CD4-positive, alpha-beta T cell treated with Interleukin-12 subunit alpha and Interleukin-12 subunit beta, for 1 hour (primary cell): ENCODE measurements at regions not wholly inside any gene's neighbourhood (a gene's known extent, or its start where the extent isn't known, plus 50 kb on each side); places are given as distances from the start of the nearest gene placed in this dataset.
"Not testable (repeated sequence)": the region's sequence is repeated elsewhere in the genome, so short reads cannot be mapped to it uniquely, and the experiment has no call there.

Source experiments
- DNase-seq: peaks from one replicate; pipeline ENCODE4 v3.0.0-alpha.2; 2020

- no peak for DNase-seq
Measured at GRCh38 chrX:84611843-84612636, 109.8 kb upstream of the HDX start.

DNA sequence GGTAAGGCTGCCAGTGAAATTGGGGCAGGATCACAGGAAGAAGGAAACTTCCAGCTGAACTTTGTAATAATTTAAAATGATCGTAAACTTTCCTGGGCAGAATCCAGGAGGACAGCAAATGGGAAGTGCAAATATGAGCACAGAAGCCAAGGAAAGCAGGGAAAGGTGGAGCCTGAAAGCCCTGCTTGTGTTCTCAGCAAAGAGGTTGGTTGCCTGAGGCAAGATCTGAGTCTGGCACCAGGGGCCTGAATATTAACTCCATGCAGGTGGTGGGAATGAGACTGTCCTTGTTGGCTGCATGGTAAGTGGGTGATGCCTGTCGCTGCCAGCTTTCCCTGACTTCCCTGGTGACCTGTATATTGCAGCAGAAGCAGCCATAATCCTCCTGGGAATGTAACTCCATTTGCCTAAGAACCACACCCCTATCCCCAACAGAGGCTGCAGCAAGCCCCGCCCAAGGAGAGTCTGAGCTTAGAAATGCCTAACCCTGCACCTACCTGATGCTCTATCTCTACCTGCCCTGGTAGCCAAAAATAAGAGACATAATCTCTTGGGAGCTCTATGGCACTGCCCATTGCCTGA lies 132.0 kb upstream of the HDX start:
- DNase-seq = no peak

- DNase-seq = no peak
Measured at GRCh38 chrX:84666086-84666485, 163.8 kb upstream of the HDX start.

- DNase-seq = no peak
Measured at GRCh38 chrX:84690228-84690627, 188.0 kb upstream of the HDX start.

GRCh38 chrX:84709987-84710386 lies 207.7 kb upstream of the HDX start:
- DNase-seq = no peak

DNA sequence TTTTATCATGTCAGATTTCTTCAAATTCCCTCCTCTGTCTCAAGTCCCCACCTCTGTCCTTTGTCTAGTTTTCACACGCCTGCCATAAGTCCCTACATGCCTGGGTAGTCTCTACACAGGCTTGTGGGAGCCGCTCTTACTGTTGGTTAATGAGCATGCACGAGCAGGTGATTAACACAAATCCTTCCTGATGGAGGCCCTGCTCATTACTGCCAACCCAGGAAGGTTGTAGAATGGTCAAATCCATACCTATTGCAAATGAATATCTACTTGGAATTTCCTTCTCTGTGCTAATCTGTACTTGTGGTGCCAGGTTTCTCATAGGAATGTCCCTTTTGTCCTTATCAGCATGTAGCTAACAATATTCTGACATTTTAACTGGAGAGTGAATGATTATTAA lies 208.4 kb upstream of the HDX start:
- DNase-seq = no peak

- DNase-seq = no peak
Measured at GRCh38 chrX:84712621-84713020, 210.4 kb upstream of the HDX start.

- no peak for DNase-seq
Measured at GRCh38 chrX:84715315-84715714, 213.1 kb upstream of the HDX start.

GRCh38 chrX:84717343-84717742 lies 215.1 kb upstream of the HDX start:
- no peak for DNase-seq

DNA sequence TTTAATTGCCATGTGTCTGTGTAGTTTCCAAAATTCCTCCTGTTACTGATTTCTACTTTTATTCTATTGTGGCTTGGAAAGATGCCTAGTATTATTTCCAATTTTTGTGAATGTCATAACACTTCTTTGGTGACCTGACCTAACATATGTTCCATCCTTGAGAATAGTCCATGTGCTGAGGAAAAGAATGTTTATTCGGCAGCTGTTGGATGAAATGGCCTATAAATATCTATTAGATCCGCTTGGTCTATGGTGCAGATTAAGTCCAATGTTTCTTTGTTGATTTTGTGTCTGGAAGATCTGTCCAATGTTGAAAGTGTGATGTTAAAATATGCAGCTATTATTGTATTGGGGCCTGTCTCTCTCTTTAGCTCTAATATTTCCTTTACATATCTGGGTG lies 219.2 kb upstream of the HDX start:
- no peak for DNase-seq

DNA sequence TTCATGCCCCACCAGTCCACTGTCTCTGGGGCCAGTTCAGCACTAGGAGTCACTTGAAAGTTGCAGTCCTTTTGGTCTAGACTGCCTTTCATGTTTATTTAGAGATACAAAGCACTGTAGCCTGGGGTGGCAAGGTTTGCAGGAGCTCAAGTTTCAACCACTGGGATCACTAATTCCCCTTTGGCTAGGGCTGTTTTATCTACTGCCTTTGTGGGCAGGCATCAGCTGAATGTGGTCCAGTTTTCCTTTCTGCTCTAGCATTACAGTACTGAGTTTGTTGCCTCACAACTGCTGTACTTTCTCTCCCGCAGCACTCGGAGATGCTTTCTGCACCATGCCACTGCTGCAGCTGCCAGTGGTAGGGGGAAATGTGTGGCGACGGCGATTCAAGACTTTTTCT lies 222.3 kb upstream of the HDX start:
- no peak for DNase-seq

DNA sequence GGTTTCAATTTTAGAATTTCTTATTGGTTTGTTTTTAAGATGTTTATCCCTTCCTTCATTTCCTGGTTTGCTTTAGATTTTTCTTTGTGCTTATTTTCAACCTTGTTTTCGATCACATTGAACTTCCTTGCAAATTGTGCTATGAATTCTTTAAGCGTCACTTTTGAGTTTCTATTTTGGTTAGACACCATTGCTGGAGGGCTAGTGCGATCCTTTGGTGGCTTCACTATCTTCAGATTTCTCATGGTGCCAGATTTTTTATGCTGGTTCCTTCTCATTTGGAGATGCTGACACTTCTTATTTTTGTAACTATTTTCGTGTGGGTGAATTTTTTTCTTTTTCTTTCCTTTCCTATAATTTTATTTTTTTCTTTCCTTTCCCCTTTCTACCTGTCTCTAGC lies 227.2 kb upstream of the HDX start:
- no peak for DNase-seq

GRCh38 chrX:84729809-84730208 lies 227.6 kb upstream of the HDX start:
- peak; percentile 7 for DNase-seq

DNA sequence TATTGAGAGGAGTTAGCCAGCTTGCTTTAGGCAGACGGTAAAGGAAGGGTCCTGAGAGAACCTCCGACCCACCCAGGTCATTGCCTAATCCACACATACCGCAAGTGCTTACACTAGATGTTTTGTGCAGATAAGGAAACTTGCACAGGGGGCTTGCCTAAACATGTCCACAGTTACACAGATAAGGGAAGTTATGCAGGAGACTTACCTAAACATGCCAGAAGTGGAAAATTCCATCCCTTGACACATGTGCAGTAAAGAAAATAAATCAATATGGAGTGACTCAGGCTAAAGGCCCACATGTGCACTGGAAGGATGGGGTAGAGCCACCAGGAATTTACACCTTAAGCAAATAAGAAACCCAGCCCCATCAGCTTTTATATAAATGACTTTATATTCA lies 232.8 kb upstream of the HDX start:
- no peak for DNase-seq

DNA sequence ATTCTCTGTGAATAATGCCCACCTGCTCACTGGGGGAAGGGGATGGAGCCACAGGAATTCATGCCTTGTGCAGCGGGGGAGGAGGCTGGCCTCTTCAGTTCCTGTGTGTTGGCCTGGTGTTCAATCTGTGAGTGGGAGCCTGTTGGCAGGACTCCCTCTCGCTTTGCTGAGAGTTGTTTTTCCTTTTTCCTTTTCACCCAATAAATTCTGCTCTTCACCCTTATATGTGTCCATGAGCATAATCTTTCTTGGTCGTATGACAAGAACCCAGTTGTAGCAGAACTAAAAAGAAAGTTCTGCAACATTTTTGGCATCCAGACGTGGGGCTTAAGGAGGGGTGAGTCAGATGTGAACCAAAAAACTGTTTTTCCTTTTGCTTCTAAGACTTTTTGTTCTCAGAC lies 235.2 kb upstream of the HDX start:
- no peak for DNase-seq

- no peak for DNase-seq
Measured at GRCh38 chrX:84747516-84747915, 245.3 kb upstream of the HDX start.

GRCh38 chrX:84748965-84749656 lies 246.9 kb upstream of the HDX start:
- no peak for DNase-seq

DNA sequence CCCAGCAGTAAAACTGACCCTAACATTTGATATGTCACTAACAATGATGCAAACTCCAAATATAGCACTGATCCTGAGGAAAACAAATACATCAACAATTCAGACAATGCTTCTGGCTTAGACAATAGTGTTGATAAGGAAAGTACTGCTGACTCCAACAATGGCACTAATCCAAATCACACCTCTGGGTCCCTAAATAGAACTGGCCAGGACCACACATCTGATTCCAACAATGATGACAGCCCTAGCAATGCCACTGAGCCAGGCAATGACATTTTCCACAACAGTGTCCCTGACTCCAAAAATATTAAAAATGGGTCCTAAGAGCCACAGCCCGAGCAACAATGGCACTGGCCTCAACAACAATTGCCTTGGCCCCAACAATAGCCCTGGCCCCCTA lies 243.1 kb upstream of the APOOL start:
- DNase-seq = no peak

DNA sequence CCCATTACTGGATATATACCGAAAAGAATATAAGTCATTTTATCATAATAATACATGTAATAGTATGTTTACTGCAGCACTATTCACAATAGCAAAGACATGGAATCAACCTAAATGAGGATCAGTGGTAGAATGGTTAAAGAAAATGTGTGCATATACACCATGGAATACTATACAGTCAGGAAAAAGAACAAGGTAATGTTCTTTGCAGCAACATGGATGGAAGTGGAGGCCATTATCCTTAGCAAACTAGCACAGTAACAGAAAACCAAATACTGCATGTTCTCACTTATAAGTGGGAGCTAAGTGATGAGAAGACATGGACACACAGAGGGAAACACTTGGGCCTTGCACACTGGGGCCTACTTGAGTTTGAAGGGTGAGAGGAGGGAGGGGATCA lies 207.4 kb upstream of the APOOL start:
- no peak for DNase-seq

DNA sequence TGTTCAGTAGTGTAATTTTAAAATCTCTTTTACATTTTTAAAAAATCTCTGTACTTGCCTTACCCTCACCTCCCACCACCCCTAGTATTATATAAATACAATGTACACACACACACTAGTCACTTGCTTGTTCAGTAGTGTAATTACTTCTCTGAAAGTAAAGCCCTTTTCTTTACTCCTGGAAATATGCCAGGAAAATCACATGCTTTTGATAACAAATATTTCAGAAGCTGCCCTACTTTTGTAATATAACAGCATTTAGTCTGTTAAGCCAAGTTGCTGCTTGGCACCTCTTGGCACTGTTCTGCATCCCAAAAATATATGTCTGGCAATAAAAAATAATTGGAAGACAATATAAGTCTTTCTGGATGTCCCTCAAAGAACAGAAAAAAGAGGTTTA lies 172.8 kb upstream of the APOOL start:
- DNase-seq = no peak

DNA sequence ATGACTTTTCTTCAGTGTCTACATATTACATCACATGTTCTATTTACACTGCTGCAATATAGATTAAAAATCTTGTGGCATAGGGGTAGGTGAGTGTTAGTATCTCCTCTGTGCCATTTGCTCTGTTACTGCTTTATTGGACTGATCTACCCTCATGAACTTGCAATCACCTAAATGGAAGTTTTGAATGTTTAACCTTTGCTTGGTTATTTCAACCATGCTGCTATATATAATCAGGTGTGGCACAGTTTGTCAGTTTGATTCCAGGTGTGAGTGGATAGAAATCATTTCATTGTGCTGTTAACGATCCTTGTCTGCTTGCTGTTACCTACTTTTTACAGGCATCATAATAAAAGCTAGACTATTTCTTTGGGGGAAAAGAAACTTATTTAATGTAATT lies 157.1 kb upstream of the APOOL start:
- not testable (repeated sequence) for DNase-seq

DNA sequence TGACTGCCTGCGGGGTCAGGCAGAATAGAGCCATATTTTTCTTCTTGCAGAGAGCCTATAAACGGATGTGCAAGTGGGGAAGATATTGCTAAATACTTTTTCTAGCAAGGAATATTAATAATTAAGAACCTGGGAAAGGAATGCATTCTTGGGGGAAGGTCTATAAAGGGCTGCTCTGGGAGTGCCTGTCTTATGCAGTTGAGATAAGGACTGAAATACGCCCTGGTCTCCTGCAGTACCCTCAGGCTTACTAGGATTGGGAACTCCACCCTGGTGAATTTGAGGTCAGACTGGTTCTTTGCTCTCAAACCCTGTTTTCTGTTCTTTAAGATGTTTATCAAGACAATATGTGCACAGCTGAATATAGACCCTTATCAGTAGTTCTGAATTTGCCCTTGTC lies 152.5 kb upstream of the APOOL start:
- not testable (repeated sequence) for DNase-seq

GRCh38 chrX:84856791-84857190 lies 146.9 kb upstream of the APOOL start:
- DNase-seq = not testable (repeated sequence)

GRCh38 chrX:84858771-84859170 lies 144.9 kb upstream of the APOOL start:
- not testable (repeated sequence) for DNase-seq
